Right atrium auricular region (tissue), 2 donors: ENCODE measurements at regions not wholly inside any gene's neighbourhood (a gene's known extent, or its start where the extent isn't known, plus 50 kb on each side); places are given as distances from the start of the nearest gene placed in this dataset.
A peak's percentile ranks its signal among the peaks of the same experiment; 100 is the strongest.

Experiments used
- DNase-seq: peaks from one replicate; pipeline ENCODE4 v3.0.0-alpha.2; 2019; ENCODE audit warnings: low spot score
- H3K27ac ChIP-seq, 2 donors: fragments of 200-600 bp; sonication (generic); 1 replicate in 1 of 2; 2 replicates in 1 of 2; pipeline ENCODE4 v1.5.1; 2016 to 2019
- H3K27me3 ChIP-seq, 2 donors: fragments of 200-600 bp; sonication (generic); one replicate each; pipeline versions ENCODE4 v1.5.1 to v1.6.0; 2017 to 2019
- H3K36me3 ChIP-seq: fragments of 200-600 bp; sonication (generic); one replicate; pipeline ENCODE4 v1.5.1; 2016
- H3K4me1 ChIP-seq, 2 donors: fragments of 200-600 bp; sonication (generic); one replicate each; pipeline versions ENCODE4 v1.5.1 to v1.6.0; 2017 to 2019
- H3K4me3 ChIP-seq, 2 donors: fragments of 200-600 bp; sonication (generic); 1 replicate in 1 of 2; 2 replicates in 1 of 2; pipeline ENCODE4 v1.5.1; 2017 to 2019; ENCODE audit warnings: mild to moderate bottlenecking in 1 of 2, moderate library complexity in 1 of 2
- H3K9me3 ChIP-seq, 2 donors: fragments of 200-600 bp; sonication (generic); one replicate each; pipeline ENCODE4 v1.5.1; 2019
- CTCF ChIP-seq, 2 donors: fragments of 200-600 bp; sonication (generic); IDR thresholded peaks; one replicate each; pipeline ENCODE4 v1.5.1; 2019; ENCODE audit warnings: antibody characterized with exemption in 2 of 2

DNA sequence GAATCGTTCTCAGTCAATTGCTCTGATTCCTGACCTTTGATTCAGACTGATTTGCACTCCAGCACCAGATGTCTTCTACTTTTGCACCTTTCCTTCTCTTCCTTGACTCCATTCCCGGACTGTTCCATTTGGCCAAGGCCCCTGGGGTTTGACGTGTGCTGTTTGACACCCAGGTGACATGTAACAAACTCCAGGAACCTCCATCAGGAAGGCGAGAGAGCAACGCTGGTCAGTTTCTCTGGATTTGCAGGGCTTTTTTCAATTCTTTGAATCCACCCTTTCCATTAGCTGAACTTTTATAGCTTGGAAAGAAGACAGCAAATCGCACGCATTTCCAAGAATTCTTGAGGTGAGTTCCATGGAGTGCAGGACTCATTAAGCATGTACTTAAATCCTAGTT lies 98.4 kb upstream of the FOXF1 start:
- H3K9me3 ChIP-seq, result peaks cover 0 to 11% of the 10 kb centered on the region in 2 donors
- H3K4me3 ChIP-seq, result no peak overlapping the region
- no peaks in the 10 kb centered on the region for H3K36me3 ChIP-seq
- H3K27me3 ChIP-seq, result no peaks in the 10 kb centered on the region
- no peak for TF ChIP-seq CTCF (IDR thresholded peaks at IDR 0.05)
- H3K27ac ChIP-seq, result no peak overlapping the region
- no peaks in the 10 kb centered on the region for H3K4me1 ChIP-seq
- no peak for DNase-seq

DNA sequence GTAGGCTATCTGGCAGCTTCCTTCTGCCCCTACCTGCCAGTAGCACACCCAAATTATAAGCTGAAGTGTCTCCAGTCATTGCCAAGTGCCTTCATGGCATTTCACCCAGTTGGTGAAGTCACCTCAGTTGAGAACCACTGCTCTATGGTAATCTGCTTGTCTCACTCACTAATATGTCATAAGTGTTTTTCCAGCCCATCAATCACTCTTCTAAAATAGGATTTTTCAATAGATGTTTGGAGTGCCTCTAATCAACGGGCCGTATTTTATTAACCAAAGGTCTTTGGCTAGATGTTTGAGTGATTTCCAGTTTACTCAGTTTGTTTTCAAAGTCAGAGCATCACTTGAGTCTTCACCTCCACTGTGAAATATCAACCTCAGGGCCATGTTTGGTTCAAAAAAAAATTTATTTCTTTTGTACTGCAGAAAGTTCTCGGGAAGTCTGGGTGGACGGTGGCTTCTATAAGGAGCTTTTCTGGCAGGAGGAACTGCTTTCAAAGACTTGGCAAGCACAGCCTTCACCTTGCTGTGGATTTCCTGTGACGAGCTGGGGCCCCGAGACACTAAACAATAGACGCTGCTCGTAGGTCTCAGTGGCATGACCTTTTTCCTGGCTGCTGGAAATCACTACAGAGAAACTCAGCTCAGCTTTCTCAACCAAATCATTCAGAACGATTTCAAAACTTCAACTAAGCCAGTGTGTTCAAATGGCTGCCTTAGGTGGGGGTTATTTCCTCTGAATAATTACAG lies 95.2 kb upstream of the FOXF1 start:
- Histone ChIP-seq H3K27me3 (no peaks in the 10 kb centered on the region), H3K36me3 (no peaks in the 10 kb centered on the region), H3K9me3 (peaks cover 0 to 11% of the 10 kb centered on the region in 2 donors), H3K4me3 (no peak overlapping the region), H3K27ac (peak overlapping the region; percentile 19 to 29), H3K4me1 (no peaks in the 10 kb centered on the region)
- TF ChIP-seq CTCF (IDR thresholded peaks at IDR 0.05), result no peak
- DNase-seq, result no peak

DNA sequence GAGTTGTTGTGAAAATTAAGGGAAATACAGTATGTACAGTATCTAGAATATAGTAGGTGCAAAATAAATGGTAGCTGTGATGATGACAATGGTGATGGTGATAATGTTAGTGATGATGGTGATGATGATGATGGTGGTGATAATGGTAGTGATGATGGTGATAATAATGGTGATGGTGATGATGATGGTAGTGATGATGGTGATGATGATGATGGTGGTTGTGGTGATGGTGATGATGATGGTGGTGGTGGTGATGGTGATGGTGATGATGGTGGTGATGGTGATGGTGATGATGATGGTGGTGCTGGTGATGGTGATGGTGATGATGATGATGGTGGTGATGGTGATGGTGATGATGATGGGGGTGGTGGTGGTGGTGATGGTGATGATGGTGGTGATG lies 91.3 kb upstream of the FOXF1 start:
- no peak overlapping the region for H3K4me3 ChIP-seq
- no peaks in the 10 kb centered on the region for H3K27me3 ChIP-seq
- no peaks in the 10 kb centered on the region for H3K36me3 ChIP-seq
- TF ChIP-seq CTCF (IDR thresholded peaks at IDR 0.05), result no peak
- peaks cover 0 to 17% of the 10 kb centered on the region in 2 donors for H3K9me3 ChIP-seq
- no peak for DNase-seq
- H3K4me1 ChIP-seq, result no peaks in the 10 kb centered on the region
- H3K27ac ChIP-seq, result no peak overlapping the region

DNA sequence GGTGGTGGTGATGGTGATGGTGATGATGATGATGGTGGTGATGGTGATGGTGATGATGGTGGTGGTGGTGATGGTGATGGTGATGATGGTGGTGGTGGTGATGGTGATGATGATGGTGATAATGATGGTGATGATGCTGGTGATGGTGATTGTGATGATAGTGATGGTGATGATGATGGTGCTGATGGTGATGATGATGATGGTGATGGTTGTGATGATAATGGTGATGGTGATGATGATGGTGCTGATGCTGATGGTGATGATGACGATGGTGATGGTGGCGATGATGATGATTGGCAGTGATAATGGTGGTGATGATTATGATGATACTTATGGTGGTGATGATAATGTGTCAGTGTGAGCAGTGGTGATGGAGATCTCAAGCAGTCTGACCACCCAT lies 90.8 kb upstream of the FOXF1 start:
- no peak for DNase-seq
- Histone ChIP-seq H3K27me3 (no peaks in the 10 kb centered on the region), H3K4me3 (no peak overlapping the region), H3K9me3 (peaks cover 0 to 17% of the 10 kb centered on the region in 2 donors), H3K36me3 (no peaks in the 10 kb centered on the region), H3K4me1 (no peaks in the 10 kb centered on the region), H3K27ac (no peak overlapping the region)
- TF ChIP-seq CTCF (IDR thresholded peaks at IDR 0.05), result no peak

GRCh38 chr16:86421995-86422394 lies 88.3 kb upstream of the FOXF1 start:
- Histone ChIP-seq H3K27ac (no peak overlapping the region), H3K9me3 (peaks cover 0 to 17% of the 10 kb centered on the region in 2 donors), H3K36me3 (no peaks in the 10 kb centered on the region), H3K27me3 (no peaks in the 10 kb centered on the region), H3K4me1 (no peaks in the 10 kb centered on the region), H3K4me3 (no peak overlapping the region)
- no peak for DNase-seq
- no peak for TF ChIP-seq CTCF (IDR thresholded peaks at IDR 0.05)

- no peak for DNase-seq
- Histone ChIP-seq H3K27ac (no peak overlapping the region), H3K9me3 (peaks cover 0 to 17% of the 10 kb centered on the region in 2 donors), H3K4me1 (no peaks in the 10 kb centered on the region), H3K27me3 (no peaks in the 10 kb centered on the region), H3K4me3 (no peak overlapping the region), H3K36me3 (no peaks in the 10 kb centered on the region)
- TF ChIP-seq CTCF (IDR thresholded peaks at IDR 0.05), result no peak
Observed at GRCh38 chr16:86424398-86424797, 85.9 kb upstream of the FOXF1 start.
